ENCODE measurements at regions not wholly inside any gene's neighbourhood (a gene's known extent, or its start where the extent isn't known, plus 50 kb on each side); places are given as distances from the start of the nearest gene placed in this dataset.

- no peak for DNase-seq
Observed at GRCh38 chr2:47315475-47315874, 53.6 kb upstream of the EPCAM start.

- no peak for DNase-seq
Observed at GRCh38 chr2:47313728-47314127, 55.4 kb upstream of the EPCAM start.

- DNase-seq, result no peak
Observed at GRCh38 chr2:47313141-47313691, 55.9 kb upstream of the EPCAM start.

- DNase-seq, result no peak
Observed at GRCh38 chr2:47312491-47312850, 56.6 kb upstream of the EPCAM start.

- DNase-seq, result no peak
Observed at GRCh38 chr2:47311764-47312490, 57.2 kb upstream of the EPCAM start.

- DNase-seq, result no peak
Observed at GRCh38 chr2:47310801-47311560, 58.1 kb upstream of the EPCAM start.

- no peak for DNase-seq
Observed at GRCh38 chr2:47309952-47310800, 58.9 kb upstream of the EPCAM start.

GRCh38 chr2:47309472-47309951 lies 59.6 kb upstream of the EPCAM start:
- DNase-seq, result no peak

GRCh38 chr2:47307066-47307465 lies 62.0 kb upstream of the EPCAM start:
- no peak for DNase-seq

GRCh38 chr2:47304654-47305053 lies 64.5 kb upstream of the EPCAM start:
- no peak for DNase-seq

GRCh38 chr2:47303341-47304148 lies 65.6 kb upstream of the EPCAM start:
- DNase-seq, result no peak

GRCh38 chr2:47302308-47302707 lies 66.8 kb upstream of the EPCAM start:
- DNase-seq, result no peak

- no peak for DNase-seq
Observed at GRCh38 chr2:47301731-47302130, 67.4 kb upstream of the EPCAM start.

- DNase-seq, result no peak
Observed at GRCh38 chr2:47301277-47301618, 67.9 kb upstream of the EPCAM start.

GRCh38 chr2:47300609-47301276 lies 68.4 kb upstream of the EPCAM start:
- DNase-seq, result no peak

GRCh38 chr2:47300081-47300480 lies 69.0 kb upstream of the EPCAM start:
- no peak for DNase-seq

GRCh38 chr2:47299555-47299954 lies 69.6 kb upstream of the EPCAM start:
- DNase-seq, result no peak

- no peak for DNase-seq
Observed at GRCh38 chr2:47298771-47299170, 70.3 kb upstream of the EPCAM start.

GRCh38 chr2:47297767-47298425 lies 71.2 kb upstream of the EPCAM start:
- DNase-seq, result no peak

GRCh38 chr2:47295981-47296635 lies 73.0 kb upstream of the EPCAM start:
- no peak for DNase-seq
